HepG2 (cell line): ENCODE measurements at regions not wholly inside any gene's neighbourhood (a gene's known extent, or its start where the extent isn't known, plus 50 kb on each side); places are given as distances from the start of the nearest gene placed in this dataset.

Source experiments
- ATF3 ChIP-seq: sonication (generic); formaldehyde crosslinking; IDR thresholded peaks from 2 replicates; pipeline ENCODE4 v1.4.0; 2020; ENCODE audit warnings: missing genetic modification reagents
- EHMT2 ChIP-seq: fragments of 200-600 bp; sonication (generic); IDR thresholded peaks from 2 replicates; pipeline ENCODE4 v1.7.0; 2017; ENCODE audit warnings: antibody characterized with exemption, low read depth, low read length, borderline replicate concordance
- FOSL2 ChIP-seq: sonication (generic); formaldehyde crosslinking; IDR thresholded peaks from 2 replicates; pipeline ENCODE4 v1.4.0; 2020; ENCODE audit warnings: missing genetic modification reagents
- FOXA1 ChIP-seq, 2 experiments: fragments of 450-650 bp in 1 of 2; sonication (generic) in 1 of 2; formaldehyde crosslinking in 1 of 2; IDR thresholded peaks; 2 replicates each; pipeline versions ENCODE4 v1.4.0 to v1.6.1; 2016 to 2020; ENCODE audit warnings: missing genetic modification reagents in 1 of 2
- JUN ChIP-seq: sonication (generic); formaldehyde crosslinking; IDR thresholded peaks from 2 replicates; pipeline ENCODE4 v1.4.0; 2020; ENCODE audit warnings: mild to moderate bottlenecking, missing genetic modification reagents
- MTF1 ChIP-seq: sonication (generic); formaldehyde crosslinking; IDR thresholded peaks from 2 replicates; pipeline ENCODE4 v1.5.0; 2020; ENCODE audit warnings: missing genetic modification reagents
- MZF1 ChIP-seq: sonication (generic); formaldehyde crosslinking; IDR thresholded peaks from 2 replicates; pipeline ENCODE4 v1.8.1; 2023; ENCODE audit warnings: mild to moderate bottlenecking, missing genetic modification reagents, borderline replicate concordance
- ONECUT2 ChIP-seq: sonication (generic); formaldehyde crosslinking; IDR thresholded peaks from 2 replicates; pipeline ENCODE4 v1.4.0; 2020; ENCODE audit warnings: missing genetic modification reagents
- TCF7L2 ChIP-seq: IDR thresholded peaks from 2 replicates; pipeline ENCODE4 v1.6.1; 2011; ENCODE audit warnings: mild to moderate bottlenecking, low read depth, low read length, moderate library complexity
- THAP9 ChIP-seq: sonication (generic); formaldehyde crosslinking; IDR thresholded peaks from 2 replicates; pipeline ENCODE4; 2020; ENCODE audit warnings: missing genetic modification reagents, mild to moderate bottlenecking, borderline replicate concordance
- ZIK1 ChIP-seq: sonication (generic); formaldehyde crosslinking; IDR thresholded peaks from 2 replicates; pipeline ENCODE4 v1.5.0; 2020; ENCODE audit warnings: mild to moderate bottlenecking, low read depth, missing genetic modification reagents, borderline replicate concordance
- ZNF124 ChIP-seq: sonication (generic); formaldehyde crosslinking; IDR thresholded peaks from 2 replicates; pipeline ENCODE4 v1.4.0; 2020; ENCODE audit warnings: missing genetic modification reagents
- ZNF530 ChIP-seq: sonication (generic); formaldehyde crosslinking; IDR thresholded peaks from 2 replicates; pipeline ENCODE4 v1.5.0; 2020; ENCODE audit warnings: low read depth, mild to moderate bottlenecking, missing genetic modification reagents
- ZNF670 ChIP-seq: sonication (generic); formaldehyde crosslinking; IDR thresholded peaks from 2 replicates; pipeline ENCODE4 v1.8.0; 2022; ENCODE audit warnings: mild to moderate bottlenecking, missing genetic modification reagents, borderline replicate concordance
- ZSCAN29 ChIP-seq: sonication (generic); formaldehyde crosslinking; conservative IDR thresholded peaks from 2 replicates; pipeline ENCODE4 v1.4.0; 2020; ENCODE audit warnings: mild to moderate bottlenecking, missing genetic modification reagents
- TF ChIP-seq, protein P1 (sequence below): sonication (generic); formaldehyde crosslinking; IDR thresholded peaks from 2 replicates; pipeline ENCODE4 v1.5.1; 2020; ENCODE audit warnings: mild to moderate bottlenecking, moderate library complexity, missing genetic modification reagents
- TF ChIP-seq, protein P2 (sequence below): sonication (generic); formaldehyde crosslinking; IDR thresholded peaks from 2 replicates; pipeline ENCODE4 v1.4.0; 2020; ENCODE audit warnings: mild to moderate bottlenecking, missing genetic modification reagents, borderline replicate concordance
- TF ChIP-seq, protein P3 (sequence below): sonication (generic); formaldehyde crosslinking; conservative IDR thresholded peaks from 2 replicates; pipeline ENCODE4 v1.8.0; 2022; ENCODE audit warnings: low read depth, missing genetic modification reagents
- TF ChIP-seq, protein P4 (sequence below): sonication (generic); formaldehyde crosslinking; IDR thresholded peaks from 2 replicates; pipeline ENCODE4 v1.4.0; 2020; ENCODE audit warnings: missing genetic modification reagents

DNA sequence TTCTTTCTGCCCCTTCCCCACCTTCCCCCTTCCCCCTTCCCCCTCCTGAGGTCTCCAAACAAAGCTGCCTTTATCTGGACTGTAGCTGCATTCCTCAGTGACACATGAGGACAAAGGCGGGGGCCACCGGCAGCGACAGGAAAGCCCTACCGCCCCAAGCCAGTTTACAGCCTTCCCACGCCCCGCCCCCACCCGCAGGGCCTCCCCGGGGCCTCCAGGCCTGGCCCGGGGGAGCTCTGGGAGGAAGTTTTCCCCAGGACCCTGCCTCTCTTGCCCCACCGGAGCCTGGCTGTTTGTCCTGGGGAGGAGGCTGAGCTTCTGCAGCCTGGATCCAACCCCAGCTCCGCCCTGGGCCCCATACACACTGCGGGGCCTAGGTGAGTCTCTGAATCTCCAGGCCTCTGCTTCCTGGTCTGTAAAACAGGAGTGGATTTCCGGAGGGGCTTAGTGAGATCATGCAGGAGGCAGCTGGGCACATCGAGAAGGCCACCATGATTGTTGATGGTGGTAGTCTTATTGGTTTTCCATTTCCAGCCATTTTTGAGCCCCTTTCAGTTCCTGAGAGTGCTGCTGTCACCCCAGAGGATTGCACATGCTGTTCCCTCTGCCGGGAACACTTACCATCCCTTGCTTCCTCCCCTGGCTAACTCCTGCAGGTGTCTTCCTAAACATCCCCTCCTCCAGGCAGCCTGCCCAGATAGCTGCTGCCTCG, 130.7 kb downstream of the MN1 start (continued):
- TF ChIP-seq THAP9 (CRISPR knock-in tag) (no peak; the same call in 1 of the 2 replicates), ZSCAN29 (CRISPR knock-in tag) (peak; percentile 73; the same call in 1 of the 2 replicates), ZNF124 (CRISPR knock-in tag) (no peak), FOXA1 (IDR thresholded peaks at IDR 0.05) (no peak), FOXA1 (CRISPR knock-in tag; IDR thresholded peaks at IDR 0.05) (peak; percentile 36; the same call in 1 of the 2 replicates), ZNF530 (CRISPR knock-in tag) (no peak), TCF7L2 (no peak), ZNF670 (CRISPR knock-in tag) (no peak), ONECUT2 (CRISPR knock-in tag) (no peak), EHMT2 (no peak), JUN (CRISPR knock-in tag) (no peak), FOSL2 (CRISPR knock-in tag) (peak; percentile 47), MTF1 (CRISPR knock-in tag) (no peak), MZF1 (CRISPR knock-in tag) (no peak), ZIK1 (CRISPR knock-in tag) (no peak), ATF3 (no peak)
- TF ChIP-seq, protein P1, sequence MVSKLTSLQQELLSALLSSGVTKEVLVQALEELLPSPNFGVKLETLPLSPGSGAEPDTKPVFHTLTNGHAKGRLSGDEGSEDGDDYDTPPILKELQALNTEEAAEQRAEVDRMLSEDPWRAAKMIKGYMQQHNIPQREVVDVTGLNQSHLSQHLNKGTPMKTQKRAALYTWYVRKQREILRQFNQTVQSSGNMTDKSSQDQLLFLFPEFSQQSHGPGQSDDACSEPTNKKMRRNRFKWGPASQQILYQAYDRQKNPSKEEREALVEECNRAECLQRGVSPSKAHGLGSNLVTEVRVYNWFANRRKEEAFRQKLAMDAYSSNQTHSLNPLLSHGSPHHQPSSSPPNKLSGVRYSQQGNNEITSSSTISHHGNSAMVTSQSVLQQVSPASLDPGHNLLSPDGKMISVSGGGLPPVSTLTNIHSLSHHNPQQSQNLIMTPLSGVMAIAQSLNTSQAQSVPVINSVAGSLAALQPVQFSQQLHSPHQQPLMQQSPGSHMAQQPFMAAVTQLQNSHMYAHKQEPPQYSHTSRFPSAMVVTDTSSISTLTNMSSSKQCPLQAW (CRISPR knock-in tag), result peak; percentile 43; the same call in 1 of the 2 replicates
- TF ChIP-seq, protein P2, sequence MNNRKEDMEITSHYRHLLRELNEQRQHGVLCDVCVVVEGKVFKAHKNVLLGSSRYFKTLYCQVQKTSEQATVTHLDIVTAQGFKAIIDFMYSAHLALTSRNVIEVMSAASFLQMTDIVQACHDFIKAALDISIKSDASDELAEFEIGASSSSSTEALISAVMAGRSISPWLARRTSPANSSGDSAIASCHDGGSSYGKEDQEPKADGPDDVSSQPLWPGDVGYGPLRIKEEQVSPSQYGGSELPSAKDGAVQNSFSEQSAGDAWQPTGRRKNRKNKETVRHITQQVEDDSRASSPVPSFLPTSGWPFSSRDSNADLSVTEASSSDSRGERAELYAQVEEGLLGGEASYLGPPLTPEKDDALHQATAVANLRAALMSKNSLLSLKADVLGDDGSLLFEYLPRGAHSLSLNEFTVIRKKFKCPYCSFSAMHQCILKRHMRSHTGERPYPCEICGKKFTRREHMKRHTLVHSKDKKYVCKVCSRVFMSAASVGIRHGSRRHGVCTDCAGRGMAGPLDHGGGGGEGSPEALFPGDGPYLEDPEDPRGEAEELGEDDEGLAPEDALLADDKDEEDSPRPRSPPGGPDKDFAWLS (CRISPR knock-in tag), result peak; percentile 78; the same call in 1 of the 2 replicates
- TF ChIP-seq, protein P3, sequence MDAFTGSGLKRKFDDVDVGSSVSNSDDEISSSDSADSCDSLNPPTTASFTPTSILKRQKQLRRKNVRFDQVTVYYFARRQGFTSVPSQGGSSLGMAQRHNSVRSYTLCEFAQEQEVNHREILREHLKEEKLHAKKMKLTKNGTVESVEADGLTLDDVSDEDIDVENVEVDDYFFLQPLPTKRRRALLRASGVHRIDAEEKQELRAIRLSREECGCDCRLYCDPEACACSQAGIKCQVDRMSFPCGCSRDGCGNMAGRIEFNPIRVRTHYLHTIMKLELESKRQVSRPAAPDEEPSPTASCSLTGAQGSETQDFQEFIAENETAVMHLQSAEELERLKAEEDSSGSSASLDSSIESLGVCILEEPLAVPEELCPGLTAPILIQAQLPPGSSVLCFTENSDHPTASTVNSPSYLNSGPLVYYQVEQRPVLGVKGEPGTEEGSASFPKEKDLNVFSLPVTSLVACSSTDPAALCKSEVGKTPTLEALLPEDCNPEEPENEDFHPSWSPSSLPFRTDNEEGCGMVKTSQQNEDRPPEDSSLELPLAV (CRISPR knock-in tag), result no peak
- TF ChIP-seq, protein P4, sequence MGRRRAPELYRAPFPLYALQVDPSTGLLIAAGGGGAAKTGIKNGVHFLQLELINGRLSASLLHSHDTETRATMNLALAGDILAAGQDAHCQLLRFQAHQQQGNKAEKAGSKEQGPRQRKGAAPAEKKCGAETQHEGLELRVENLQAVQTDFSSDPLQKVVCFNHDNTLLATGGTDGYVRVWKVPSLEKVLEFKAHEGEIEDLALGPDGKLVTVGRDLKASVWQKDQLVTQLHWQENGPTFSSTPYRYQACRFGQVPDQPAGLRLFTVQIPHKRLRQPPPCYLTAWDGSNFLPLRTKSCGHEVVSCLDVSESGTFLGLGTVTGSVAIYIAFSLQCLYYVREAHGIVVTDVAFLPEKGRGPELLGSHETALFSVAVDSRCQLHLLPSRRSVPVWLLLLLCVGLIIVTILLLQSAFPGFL (CRISPR knock-in tag), result no peak
